ENCODE measurements at regions not wholly inside any gene's neighbourhood (a gene's known extent, or its start where the extent isn't known, plus 50 kb on each side); places are given as distances from the start of the nearest gene placed in this dataset.
"Not testable (repeated sequence)": the region's sequence is repeated elsewhere in the genome, so short reads cannot be mapped to it uniquely, and the experiment has no call there.

DNA sequence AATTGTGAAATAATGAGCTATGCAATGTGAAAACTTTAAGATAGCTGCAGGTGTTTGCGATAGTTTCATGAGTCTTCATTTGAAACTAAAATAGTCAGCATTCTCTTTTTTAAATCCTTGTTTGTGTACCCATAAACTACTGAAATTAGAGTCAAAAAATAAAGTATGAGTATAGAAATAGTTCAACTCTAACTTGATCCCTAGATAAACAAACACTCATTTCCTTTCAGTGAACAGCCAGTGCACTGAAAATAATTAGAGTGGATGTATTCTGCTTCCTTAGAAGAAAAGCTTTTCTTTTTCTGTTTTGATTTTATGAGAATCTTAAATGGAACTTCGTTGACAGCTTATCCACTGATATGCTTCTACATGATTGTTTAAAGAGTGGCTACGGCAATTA, 1033.4 kb downstream of the SOCS6 start:
- DNase-seq (ENCODE audit: insufficient read length, low spot score) (no peak), FAIRE-seq (no peak)

DNA sequence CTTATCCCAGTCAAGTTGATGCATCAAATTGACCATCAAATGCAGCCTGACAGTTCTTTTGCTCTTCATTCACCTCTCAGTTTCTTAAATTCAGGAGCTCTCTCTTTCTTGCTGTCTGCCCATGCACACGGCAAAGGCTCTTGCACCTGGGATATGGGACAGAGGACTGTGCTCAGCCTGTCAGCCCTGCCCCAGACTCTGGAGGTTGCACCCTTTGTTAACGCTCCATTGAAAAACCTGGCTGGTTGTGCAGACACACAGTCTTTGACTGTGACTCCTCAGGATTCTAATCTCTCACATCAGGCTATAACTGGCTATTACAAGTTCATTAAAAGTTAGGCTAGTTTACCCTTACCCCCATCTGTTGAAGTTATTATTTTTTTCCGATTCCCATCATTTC, 1032.5 kb downstream of the SOCS6 start:
- no peak for FAIRE-seq
- no peak for DNase-seq (ENCODE audit: insufficient read length, low spot score)

DNA sequence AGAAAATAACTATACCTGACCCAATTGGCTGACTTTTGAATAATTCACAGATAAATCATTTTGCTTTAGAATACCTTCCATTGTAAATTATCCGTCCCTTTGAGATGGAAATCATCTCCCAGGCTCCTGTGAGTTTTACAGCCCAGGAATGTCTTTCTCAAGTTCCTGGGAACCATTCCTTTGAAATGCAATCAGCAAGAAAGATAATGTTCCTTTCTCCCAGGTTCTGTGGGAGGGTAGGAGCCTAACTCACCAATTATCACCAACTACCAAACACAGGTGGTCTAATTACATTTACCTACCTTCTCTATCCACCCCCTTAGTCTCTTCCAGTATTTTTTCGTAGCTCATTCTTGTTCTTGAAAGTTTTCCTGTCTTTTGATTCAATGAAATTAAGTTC, 1016.0 kb downstream of the SOCS6 start:
- no peak for FAIRE-seq
- no peak for DNase-seq (ENCODE audit: insufficient read length, low spot score)

DNA sequence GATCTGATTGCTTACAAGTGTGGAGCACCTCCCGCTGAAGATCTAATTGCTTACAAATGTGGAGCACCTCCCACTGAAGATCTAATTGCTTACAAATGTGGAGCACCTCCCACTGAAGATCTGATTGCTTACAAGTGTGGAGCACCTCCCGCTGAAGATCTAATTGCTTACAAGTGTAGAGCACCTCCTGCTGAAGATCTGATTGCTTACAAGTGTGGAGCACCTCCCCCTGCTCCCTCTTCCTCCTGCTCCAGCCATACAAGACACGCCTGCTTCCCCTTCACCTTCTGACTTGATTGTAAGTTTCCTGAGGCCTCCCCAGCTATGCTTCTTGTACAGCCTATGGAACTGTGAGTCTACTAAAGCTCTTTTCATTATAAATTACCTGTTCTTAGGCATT, 1014.9 kb downstream of the SOCS6 start:
- not testable (repeated sequence) for DNase-seq (ENCODE audit: insufficient read length, low spot score); FAIRE-seq

DNA sequence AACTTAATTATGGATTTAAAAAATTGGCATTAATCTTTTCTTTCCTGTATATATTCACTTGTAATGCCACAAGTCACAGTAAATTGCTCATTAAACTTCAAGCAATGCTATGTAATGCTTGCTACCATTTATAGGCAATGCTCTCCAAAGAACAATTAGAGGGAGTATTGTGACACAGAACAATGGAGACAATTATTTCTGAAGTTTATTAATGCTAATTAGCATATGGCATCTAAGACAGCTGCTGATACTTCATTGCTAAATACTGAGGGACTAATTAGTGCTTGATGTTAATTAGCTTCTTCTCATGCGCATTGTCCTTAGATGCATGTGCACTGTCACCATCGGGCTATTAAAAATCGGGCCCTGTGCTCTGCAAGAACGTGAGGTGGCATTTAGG, 1012.8 kb downstream of the SOCS6 start:
- DNase-seq (ENCODE audit: insufficient read length, low spot score), result no peak
- no peak for FAIRE-seq

DNA sequence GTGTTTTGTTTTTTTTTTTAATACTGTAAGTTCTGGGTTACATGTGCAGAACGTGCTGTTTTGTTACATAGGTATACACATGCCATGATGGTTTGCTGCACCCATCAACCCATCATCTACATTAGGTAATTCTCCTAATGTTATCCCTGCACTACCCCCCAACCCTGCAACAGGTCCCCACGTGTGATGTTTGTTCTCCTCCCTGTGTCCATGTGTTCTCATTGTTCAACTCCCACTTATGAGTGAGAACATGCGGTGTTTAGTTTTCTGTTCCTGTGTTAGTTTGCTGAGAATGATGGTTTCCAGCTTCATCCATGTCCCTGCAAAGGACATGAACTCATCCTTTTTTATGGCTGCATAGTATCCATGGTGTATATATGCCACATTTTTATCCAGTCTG, 1005.4 kb downstream of the SOCS6 start:
- DNase-seq (ENCODE audit: insufficient read length, low spot score); FAIRE-seq: not testable (repeated sequence)

DNA sequence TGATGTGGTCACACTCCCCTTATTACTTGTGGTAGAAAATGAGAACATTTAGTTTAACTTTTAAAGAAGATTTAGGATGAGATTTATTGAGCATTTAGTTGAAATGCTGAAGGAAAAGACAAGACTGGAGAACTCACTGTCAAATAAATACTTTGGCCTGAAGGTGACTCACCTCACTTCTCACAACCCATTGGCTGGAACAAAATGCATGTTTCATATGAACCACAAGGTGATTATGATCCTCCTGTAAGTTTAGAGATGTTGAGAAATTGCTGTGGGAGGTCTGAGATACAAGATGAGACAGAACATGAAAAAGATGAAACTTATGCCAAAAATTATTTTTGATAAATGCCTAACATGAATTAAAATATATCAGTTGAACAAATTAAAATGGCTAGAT, 1004.5 kb downstream of the SOCS6 start:
- no peak for FAIRE-seq

DNA sequence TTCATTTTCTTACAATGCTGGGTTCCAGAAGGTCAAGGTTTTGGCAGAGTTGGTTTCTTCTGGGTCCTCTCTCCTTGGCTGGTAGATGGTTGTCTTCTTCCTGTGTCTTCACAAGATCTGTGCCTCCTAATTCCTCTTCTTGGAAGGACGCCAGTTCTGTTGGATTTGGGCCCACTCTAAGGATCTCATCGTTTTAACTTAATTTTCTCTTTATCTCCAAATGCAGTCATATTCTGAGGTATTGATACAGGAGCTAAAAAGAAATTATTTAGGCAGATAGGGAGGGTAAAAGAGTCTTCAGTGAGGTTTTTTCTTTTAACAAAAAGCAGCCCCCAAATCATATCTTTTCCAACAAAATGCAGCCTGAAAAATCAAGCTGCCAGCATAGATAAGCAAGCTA, 998.4 kb downstream of the SOCS6 start:
- FAIRE-seq (no peak), DNase-seq (ENCODE audit: insufficient read length, low spot score) (no peak)

More for the DNA sequence above, 1004.5 kb downstream of the SOCS6 start:
- no peak for DNase-seq (ENCODE audit: insufficient read length, low spot score)

DNA sequence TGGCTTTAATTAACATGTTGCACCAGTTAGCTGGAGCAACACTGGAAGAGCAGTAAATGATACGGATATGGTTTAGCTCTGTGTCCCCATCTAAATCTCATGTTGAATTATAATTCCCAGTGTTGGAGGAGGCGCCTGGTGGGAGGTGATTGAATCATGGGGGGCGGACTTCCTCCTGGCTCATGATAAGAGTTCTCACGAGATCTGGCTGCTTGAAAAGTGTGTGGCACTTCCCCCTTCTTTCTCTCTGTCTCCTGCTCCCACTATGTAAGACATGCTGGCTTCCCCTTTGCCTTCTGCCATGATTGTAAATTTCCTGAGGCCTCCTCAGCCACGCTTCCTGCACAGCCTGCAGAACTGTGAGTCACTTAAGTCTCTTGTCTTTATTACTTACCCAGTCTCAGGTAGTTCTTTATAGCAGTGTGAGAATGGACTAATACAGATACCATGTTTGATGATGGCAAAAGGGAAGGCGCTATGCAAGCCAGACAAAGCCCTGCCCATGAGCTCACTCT, 963.6 kb downstream of the SOCS6 start:
- no peak for DNase-seq (ENCODE audit: insufficient read length, low spot score)
- FAIRE-seq, result no peak

DNA sequence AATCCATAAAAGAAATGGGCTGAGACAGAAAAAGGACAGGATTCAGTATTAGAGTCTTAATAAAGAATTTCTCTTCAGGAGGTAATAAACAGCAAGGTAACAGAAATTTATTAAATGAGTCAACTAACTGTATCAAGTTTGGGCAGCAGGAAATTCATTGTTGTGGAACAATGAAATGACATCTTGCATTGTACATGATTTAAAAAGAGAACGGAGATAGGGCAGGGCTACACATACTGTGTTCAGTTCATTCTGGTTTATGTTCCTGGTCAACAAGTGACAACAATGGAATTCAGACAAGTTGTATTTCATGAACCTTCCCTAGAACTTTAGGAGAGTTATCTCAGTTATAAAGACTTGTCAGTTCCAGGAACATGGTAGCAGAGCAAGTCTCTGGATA, 961.3 kb downstream of the SOCS6 start:
- no peak for FAIRE-seq
- no peak for DNase-seq (ENCODE audit: insufficient read length, low spot score)

DNA sequence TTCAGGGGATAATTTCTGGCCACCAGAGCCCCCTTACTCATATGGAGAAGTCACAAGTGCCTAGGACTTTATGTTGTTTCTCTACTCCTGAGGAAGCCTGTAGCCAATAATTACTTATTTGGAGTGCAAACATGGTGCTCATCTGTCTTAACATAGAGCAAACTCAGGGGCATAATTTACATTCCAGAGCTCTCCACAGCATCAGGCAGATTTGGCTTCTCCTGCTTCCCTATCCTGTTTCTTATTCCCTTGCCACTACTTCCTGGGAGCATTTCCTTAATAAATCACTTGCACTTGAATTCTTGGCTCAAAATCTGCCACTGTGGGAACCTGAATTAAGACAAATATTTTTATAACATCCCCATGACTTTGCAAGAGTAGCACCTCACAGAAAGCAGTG, 960.9 kb downstream of the SOCS6 start:
- FAIRE-seq (no peak), DNase-seq (ENCODE audit: insufficient read length, low spot score) (no peak)

DNA sequence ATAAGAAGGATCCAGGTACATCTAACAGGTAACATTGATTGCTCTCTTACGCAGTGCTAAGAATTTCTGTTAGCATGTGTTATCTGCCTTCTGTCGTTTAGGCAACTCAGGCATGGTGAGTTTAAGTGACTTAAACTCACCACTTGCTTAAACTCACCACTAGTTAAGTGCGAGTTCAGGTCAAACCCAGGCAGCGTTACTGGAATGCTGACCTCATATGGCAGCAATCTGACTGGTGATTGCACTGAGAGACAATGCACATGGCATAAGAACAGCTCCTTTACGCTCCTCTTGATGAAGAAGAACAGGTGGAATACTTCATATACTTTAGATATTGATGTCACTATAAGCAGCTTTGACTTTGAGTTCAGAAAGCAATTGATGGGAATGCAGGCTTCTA, 954.1 kb downstream of the SOCS6 start:
- DNase-seq (ENCODE audit: insufficient read length, low spot score), result no peak
- FAIRE-seq, result no peak

DNA sequence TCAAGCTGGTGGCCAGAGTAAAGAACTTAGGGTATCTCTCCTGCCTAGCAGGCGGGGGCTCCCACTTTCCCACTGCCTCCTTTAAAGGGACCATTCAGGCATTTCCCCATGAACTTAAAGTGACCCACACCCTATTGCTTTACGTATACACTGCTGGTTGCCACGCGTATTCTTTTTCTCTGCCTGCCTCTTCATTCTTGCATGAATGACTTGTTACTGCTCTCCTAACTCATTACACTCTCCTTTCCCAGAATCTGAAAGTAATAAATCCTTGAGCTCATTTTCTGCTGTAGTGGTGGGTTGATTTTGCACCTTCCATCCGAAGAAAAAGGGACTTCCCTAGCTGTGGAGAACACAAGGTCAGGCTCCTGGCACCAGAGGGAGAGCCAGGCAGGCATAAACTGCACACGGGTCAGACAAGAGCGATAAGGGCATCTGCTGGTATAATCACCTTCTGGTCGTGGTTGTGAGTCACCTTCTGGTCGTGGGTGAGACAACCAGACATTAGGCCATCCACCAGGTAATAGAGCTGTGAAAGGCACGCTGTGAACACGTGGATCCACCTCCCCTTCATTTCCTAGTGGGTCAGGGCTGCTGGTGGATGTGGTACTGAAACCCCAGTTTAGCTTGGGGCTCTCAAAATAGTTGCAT, 950.3 kb downstream of the SOCS6 start:
- FAIRE-seq (no peak), DNase-seq (ENCODE audit: insufficient read length, low spot score) (no peak)

DNA sequence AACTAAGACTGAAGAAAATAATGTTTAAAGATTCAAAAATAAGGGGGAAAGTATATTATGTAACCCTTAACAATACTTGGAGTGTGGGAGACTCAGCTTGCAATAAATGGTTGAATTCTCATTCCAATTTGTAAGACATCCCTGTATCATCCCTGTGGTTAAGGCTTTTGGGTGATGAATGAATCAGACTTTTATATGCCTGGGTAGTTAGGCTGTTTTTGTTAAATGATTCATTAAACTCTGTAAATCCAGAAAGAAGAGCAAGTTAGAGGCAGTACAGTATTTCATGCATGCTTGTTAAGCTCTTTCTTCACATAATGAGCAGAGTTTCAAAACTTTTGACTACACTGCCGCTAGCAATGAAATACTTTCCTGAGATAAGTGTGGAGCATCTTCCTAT, 948.8 kb downstream of the SOCS6 start:
- DNase-seq (ENCODE audit: insufficient read length, low spot score), result no peak
- no peak for FAIRE-seq

DNA sequence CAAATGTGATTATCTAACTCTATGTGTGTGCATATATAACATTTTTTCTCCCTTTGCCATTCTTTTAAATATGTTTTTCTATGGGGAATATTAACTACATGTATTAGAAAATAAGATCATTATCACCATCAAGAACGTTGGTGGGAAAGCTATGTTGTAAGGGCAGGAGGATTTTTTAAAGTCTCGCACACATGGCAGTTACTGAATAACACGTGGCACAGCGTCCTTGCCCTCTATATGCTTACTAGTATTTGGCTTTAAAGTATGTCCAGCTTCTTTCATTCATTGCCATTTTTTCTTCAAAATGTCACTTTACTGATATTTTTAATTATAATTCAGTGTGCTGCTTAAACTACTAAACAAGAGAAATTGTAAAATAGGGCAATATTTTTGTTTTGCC, 944.3 kb downstream of the SOCS6 start:
- FAIRE-seq, result no peak
- no peak for DNase-seq (ENCODE audit: insufficient read length, low spot score)

DNA sequence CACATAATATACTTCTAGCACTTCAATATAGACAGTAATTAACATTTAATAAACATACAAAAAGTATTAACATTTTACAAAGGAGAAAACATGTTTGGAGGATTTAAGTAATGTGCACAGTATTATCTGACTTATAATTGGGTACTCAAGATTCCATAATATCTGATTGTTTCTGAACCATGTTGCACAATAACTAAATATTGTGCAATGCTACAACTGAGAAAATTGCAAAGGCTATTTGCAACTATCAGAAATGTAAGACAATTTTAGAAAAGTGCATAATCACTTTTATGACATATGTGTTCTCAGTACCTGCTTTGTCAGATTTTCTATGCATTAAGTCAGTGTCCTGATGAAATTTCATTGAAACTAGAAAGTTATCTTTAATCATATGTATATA, 934.6 kb downstream of the SOCS6 start:
- DNase-seq (ENCODE audit: insufficient read length, low spot score), result no peak
- FAIRE-seq, result no peak

DNA sequence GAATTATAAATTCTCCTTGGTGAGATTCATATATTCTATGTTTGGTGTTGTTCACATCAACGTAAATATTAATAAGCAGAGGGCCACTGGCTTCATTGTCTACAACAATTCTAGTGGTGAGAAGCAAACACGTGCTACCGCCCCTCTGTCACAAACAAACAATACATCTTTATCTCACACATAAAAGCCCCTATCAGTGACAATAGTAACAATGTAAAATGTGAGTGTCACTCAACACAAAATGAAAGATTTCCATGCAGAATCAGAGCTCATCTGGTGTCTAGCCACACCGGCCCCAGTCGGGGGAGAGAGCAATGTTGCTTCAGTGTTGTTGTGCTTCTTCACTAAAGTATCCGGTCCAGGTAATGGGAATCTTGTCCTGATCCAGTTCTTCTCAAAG, 932.6 kb downstream of the SOCS6 start:
- FAIRE-seq, result no peak
- DNase-seq (ENCODE audit: insufficient read length, low spot score), result no peak

DNA sequence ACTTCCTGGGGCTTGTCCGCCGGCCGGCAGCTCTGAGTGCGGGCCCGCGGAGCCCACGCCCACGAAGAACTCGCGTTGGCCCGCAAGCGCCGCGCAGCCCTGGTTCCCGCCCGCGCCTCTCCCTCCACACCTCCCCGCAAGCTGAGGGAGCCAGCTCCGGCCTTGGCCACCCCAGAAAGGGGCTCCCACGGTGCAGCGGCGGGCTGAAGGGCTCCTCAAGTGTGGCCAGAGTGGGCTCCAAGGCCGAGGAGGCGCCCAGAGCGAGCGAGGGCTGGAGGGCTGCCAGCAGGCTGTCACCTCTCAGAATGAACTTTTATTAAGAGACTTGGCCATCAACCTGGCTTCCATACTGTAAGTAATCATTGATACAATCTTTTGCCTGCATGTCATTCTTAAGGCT, 923.9 kb downstream of the SOCS6 start:
- not testable (repeated sequence) for FAIRE-seq; DNase-seq (ENCODE audit: insufficient read length, low spot score)

DNA sequence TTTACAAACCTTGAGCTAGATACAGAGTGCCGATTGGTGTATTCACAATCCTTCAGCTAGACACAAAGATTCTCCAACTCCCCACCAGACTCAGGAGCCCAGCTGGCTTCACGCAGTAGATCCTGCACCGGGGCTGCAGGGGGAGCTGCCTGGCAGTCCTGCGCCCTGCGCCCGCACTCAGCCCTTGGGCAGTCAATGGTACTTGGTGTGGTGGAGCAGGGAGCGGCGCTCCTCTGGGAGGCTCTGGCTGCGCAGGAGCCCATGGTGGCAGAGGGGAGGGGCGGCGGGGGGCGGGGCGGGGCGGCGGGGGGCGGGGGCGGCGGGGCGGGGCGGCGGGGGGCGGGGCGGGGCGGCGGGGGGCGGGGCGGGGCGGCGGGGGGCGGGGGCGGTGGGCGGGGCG, 923.4 kb downstream of the SOCS6 start:
- no peak for DNase-seq (ENCODE audit: insufficient read length, low spot score)
- no peak for FAIRE-seq

DNA sequence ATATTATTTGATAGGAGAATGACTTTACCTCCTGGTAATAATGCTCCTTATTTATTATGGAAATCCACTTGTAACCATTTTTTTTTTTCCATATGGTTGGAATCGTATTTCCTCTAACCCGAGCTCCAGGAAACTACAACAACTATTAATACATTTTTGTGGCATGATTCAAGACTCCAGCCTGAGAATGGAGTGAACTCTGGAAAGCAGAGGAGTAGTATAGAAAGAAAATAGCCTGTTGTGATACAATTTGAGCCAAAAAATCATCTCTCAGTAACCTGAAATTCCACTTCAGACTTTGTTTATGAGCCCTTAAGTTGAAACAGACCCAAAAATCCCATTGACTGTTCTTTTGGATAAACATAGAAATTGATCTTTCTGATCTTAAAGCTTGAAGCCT, 921.1 kb downstream of the SOCS6 start:
- DNase-seq (ENCODE audit: insufficient read length, low spot score), result no peak
- no peak for FAIRE-seq

DNA sequence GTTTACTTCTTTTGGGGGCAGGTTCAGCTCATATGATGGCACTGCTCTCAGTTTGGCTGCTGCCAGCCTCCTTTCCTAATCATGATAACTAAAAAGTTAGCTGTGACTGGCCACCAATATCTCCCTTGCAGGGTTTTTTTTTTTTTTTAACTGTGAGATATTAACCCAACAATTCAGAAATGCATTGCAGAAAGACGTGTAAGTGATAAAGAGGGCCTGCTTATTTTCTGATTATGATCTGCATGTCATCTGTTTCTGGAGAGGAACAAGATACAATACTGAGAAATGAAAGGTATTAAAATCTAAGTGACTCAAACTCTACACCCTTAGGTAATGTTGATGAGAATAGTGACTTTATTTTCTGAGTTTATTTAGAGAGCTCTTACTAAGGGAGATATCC, 905.6 kb downstream of the SOCS6 start:
- DNase-seq (ENCODE audit: insufficient read length, low spot score), result no peak
- FAIRE-seq, result no peak

DNA sequence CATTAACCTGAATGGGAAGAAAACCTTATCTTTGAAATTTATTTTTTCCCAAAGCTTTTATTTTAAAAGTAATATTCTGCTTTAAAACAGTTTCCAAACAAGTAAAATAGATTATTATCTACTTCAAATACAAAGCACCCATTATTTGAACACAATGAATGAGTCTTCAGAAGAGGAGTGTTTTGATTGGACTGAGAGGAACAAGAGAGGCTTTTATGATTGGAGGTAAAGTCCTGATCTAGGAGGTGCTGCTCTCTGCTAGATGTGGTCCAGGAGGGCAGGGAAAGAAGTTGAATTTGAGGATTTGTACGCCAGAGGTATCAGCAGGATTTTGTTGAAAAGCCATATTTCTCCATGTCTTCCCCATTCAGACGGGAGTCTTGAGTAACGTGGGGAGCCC, 900.7 kb downstream of the SOCS6 start:
- FAIRE-seq (no peak), DNase-seq (ENCODE audit: insufficient read length, low spot score) (no peak)

DNA sequence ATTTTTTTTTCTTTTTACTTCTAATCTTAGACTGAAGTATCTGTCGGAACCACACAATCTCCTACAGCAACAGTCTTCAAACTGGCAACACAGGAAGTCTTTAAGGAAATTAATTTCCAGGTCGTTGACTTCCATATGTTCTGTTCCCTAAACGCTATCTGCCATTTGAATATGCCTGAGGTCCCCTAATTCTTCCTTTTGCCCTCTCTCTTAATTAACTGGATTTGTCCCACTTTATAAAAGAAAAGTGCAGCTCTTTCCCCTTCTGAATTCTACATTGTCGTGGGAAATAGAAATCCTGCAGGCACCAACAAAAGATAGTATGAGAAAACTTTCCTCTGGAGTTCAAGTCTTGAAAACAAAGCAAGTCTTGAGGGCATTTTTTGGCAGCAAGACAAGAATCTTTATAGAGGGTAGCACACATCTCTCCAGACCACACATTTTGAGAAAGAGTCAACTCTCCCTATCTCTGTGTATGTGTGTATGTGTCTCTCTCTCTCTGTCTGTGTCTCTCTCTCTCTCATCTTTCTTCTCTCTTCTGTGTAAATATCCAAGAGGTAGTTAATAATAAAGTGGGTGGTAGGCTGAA, 879.8 kb downstream of the SOCS6 start:
- DNase-seq (ENCODE audit: insufficient read length, low spot score), result no peak
- FAIRE-seq, result no peak
